IMR-90 (cell line): ENCODE measurements at regions not wholly inside any gene's neighbourhood (a gene's known extent, or its start where the extent isn't known, plus 50 kb on each side); places are given as distances from the start of the nearest gene placed in this dataset.

ENCODE experiments used
- ATAC-seq: fragments of 200-7000 bp; cut with Tn5 transposase; 2 replicates; pipeline ENCODE4 v1.9.1; 2020; ENCODE audit warnings: low read depth, mild to moderate bottlenecking, moderate library complexity
- BruUV-seq: library from RNA; stranded (reverse); fragments of 400-500 nt; replicated peaks from 2 replicates; lab custom pipeline; 2021; lab: Mats Ljungman, UMichigan
- CTCF ChIA-PET: fragments of 300-600 bp; formaldehyde crosslinking; extraction: SDS; loops from one replicate; lab custom pipeline; 2021; ENCODE audit warnings: antibody characterized with exemption; lab: Yijun Ruan, JAX
- POLR2A ChIA-PET: fragments of 300-600 bp; sonication (Branson Sonifier 250); formaldehyde crosslinking; loops from one replicate; lab custom pipeline; 2022; ENCODE audit warnings: antibody characterized with exemption; ENCODE audit not compliant: unreplicated experiment; lab: Charles Lee
- DNase-seq: peaks from one replicate; pipeline ENCODE4 v3.0.0; 2013
- H2AFZ ChIP-seq: replicated peaks from 2 replicates; pipeline ENCODE3; 2013; ENCODE audit warnings: low read length, mild to moderate bottlenecking; ENCODE audit not compliant: poor library complexity
- H2AK5ac ChIP-seq: 2 replicates; pipeline ENCODE4 v1.6.1; 2013; ENCODE audit warnings: low read depth, low read length, inconsistent platforms
- H2AK9ac ChIP-seq: replicated peaks from 2 replicates; pipeline ENCODE3; 2013; ENCODE audit warnings: mild to moderate bottlenecking, low read depth, low read length, moderate library complexity; ENCODE audit not compliant: poor library complexity
- H2BK120ac ChIP-seq: 2 replicates; pipeline ENCODE4 v1.6.1; 2013; ENCODE audit warnings: low read depth, low read length, inconsistent platforms
- H2BK15ac ChIP-seq: 3 replicates; pipeline ENCODE4 v1.6.1; 2013; ENCODE audit warnings: low read depth, low read length, inconsistent platforms
- H2BK20ac ChIP-seq: 2 replicates; pipeline ENCODE4 v1.6.1; 2013; ENCODE audit warnings: low read depth, mild to moderate bottlenecking, inconsistent platforms, low read length, moderate library complexity
- H2BK5ac ChIP-seq: 2 replicates; pipeline ENCODE4 v1.6.1; 2013; ENCODE audit warnings: mild to moderate bottlenecking, low read depth, low read length, inconsistent platforms; ENCODE audit not compliant: poor library complexity, severe bottlenecking
- H3K14ac ChIP-seq: replicated peaks from 2 replicates; pipeline ENCODE4 v1.6.1; 2013; ENCODE audit warnings: low read depth, low read length, inconsistent platforms
- H3K18ac ChIP-seq: 2 replicates; pipeline ENCODE4 v1.6.1; 2013; ENCODE audit warnings: low read depth, low read length, control low read depth
- H3K23ac ChIP-seq: 2 replicates; pipeline ENCODE4 v1.6.1; 2013; ENCODE audit warnings: low read depth, low read length, inconsistent platforms
- H3K27ac ChIP-seq: 2 replicates; pipeline ENCODE4 v1.5.1; 2013; ENCODE audit warnings: mild to moderate bottlenecking, control low read depth, low read length; ENCODE audit not compliant: insufficient read depth
- H3K27me3 ChIP-seq: 2 replicates; pipeline ENCODE4 v1.6.1; 2013; ENCODE audit warnings: low read length; ENCODE audit not compliant: control insufficient read depth, insufficient read depth
- H3K36me3 ChIP-seq: 2 replicates; pipeline ENCODE4 v1.6.1; 2013; ENCODE audit warnings: low read length, mixed read lengths; ENCODE audit not compliant: control insufficient read depth, insufficient read depth
- H3K4ac ChIP-seq: 2 replicates; pipeline ENCODE4 v1.6.1; 2013; ENCODE audit warnings: low read depth, low read length, inconsistent platforms
- H3K4me1 ChIP-seq: 2 replicates; pipeline ENCODE4 v1.6.1; 2013; ENCODE audit warnings: low read length, mixed read lengths; ENCODE audit not compliant: control insufficient read depth, insufficient read depth
- H3K4me2 ChIP-seq: 2 replicates; pipeline ENCODE4 v1.6.1; 2013; ENCODE audit warnings: low read depth, mild to moderate bottlenecking, control low read depth, low read length, moderate library complexity
- H3K4me3 ChIP-seq: 2 replicates; pipeline ENCODE4 v1.5.1; 2013; ENCODE audit warnings: low read depth, mild to moderate bottlenecking, control low read depth, low read length, moderate library complexity; ENCODE audit not compliant: insufficient read depth
- H3K56ac ChIP-seq: 2 replicates; pipeline ENCODE4 v1.6.1; 2013; ENCODE audit warnings: low read length, inconsistent platforms; ENCODE audit not compliant: insufficient read depth; ENCODE audit errors: extremely low read depth
- H3K79me1 ChIP-seq, 2 experiments: 2 replicates each; pipeline ENCODE4 v1.6.1; 2013; ENCODE audit warnings: low read length in 2 of 2, inconsistent platforms in 1 of 2, low read depth in 1 of 2
- H3K9ac ChIP-seq: 2 replicates; pipeline ENCODE4 v1.6.1; 2013; ENCODE audit warnings: low read depth, low read length, control low read depth
- H3K9me1 ChIP-seq: 2 replicates; pipeline ENCODE4 v1.6.1; 2013; ENCODE audit warnings: low read length, inconsistent platforms; ENCODE audit not compliant: insufficient read depth
- H3K9me3 ChIP-seq: 2 replicates; pipeline ENCODE4 v1.6.1; 2013; ENCODE audit warnings: low read length; ENCODE audit not compliant: control insufficient read depth, insufficient read depth
- H4K20me1 ChIP-seq: 2 replicates; pipeline ENCODE4 v1.6.1; 2013; ENCODE audit warnings: low read length, inconsistent platforms; ENCODE audit not compliant: insufficient read depth
- H4K5ac ChIP-seq: 2 replicates; pipeline ENCODE4 v1.6.1; 2013; ENCODE audit warnings: mild to moderate bottlenecking, low read depth, low read length, control low read depth
- H4K8ac ChIP-seq, 2 experiments: 2 replicates each; pipeline ENCODE4 v1.6.1; 2013; ENCODE audit warnings: low read depth in 2 of 2, low read length in 2 of 2, control low read depth in 1 of 2, inconsistent platforms in 1 of 2
- H4K91ac ChIP-seq: 2 replicates; pipeline ENCODE4 v1.6.1; 2013; ENCODE audit warnings: low read depth, low read length, inconsistent platforms; ENCODE audit not compliant: insufficient read depth
- CHD1 ChIP-seq: IDR thresholded peaks from 2 replicates; pipeline ENCODE4 v1.6.1; 2012; ENCODE audit warnings: low read depth, low read length, improper control_type of control experiment
- ELK1 ChIP-seq: fragments of 150-350 bp; IDR thresholded peaks from 2 replicates; pipeline ENCODE4 v1.6.1; 2016; ENCODE audit warnings: low read depth, mild to moderate bottlenecking, low read length, moderate library complexity, borderline replicate concordance
- MAZ ChIP-seq: IDR thresholded peaks from 2 replicates; pipeline ENCODE4 v1.6.1; 2012; ENCODE audit warnings: low read depth, mild to moderate bottlenecking, low read length, improper control_type of control experiment, moderate library complexity, borderline replicate concordance
- POLR2A ChIP-seq: IDR thresholded peaks from 2 replicates; pipeline ENCODE4 v1.6.1; 2012; ENCODE audit warnings: mild to moderate bottlenecking, low read depth, low read length
- RAD21 ChIP-seq: IDR thresholded peaks from 2 replicates; pipeline ENCODE4 v1.6.1; 2012; ENCODE audit warnings: low read length, improper control_type of control experiment
- SMC3 ChIP-seq: fragments of 150-350 bp; IDR thresholded peaks from 2 replicates; pipeline ENCODE4 v1.6.1; 2016; ENCODE audit warnings: low read depth, mild to moderate bottlenecking, antibody characterized with exemption, low read length, moderate library complexity
- WGBS, 2 experiments: methylation state at CpG; one replicate each; pipeline versions ENCODE4 v1.1.5 to v1.1.7; 2013; ENCODE audit warnings: missing lambda C conversion rate in 2 of 2; ENCODE audit not compliant: insufficient read length in 1 of 2; ENCODE audit errors: extremely low coverage in 2 of 2; 5-methylcytosine and 5-hydroxymethylcytosine counted together
- dilution Hi-C: fragments of 300-500 bp; cut with HindIII; formaldehyde crosslinking; loops from one replicate; pipeline ENCODE4 v1.14.3; 2018; ENCODE audit warnings: low sequenced_read_pairs; ENCODE audit not compliant: unreplicated experiment
- in situ Hi-C: fragments of 300-500 bp; cut with MboI; formaldehyde crosslinking; loops from 3 replicates; pipeline ENCODE4 v1.14.3; 2019; ENCODE audit warnings: low sequenced_read_pairs, inconsistent platforms, mixed read lengths
- intact Hi-C: fragments of 100-400 bp; cut with micrococcal nuclease; formaldehyde crosslinking; loops from 2 replicates; pipeline ENCODE4 v1.10.0; 2022

DNA sequence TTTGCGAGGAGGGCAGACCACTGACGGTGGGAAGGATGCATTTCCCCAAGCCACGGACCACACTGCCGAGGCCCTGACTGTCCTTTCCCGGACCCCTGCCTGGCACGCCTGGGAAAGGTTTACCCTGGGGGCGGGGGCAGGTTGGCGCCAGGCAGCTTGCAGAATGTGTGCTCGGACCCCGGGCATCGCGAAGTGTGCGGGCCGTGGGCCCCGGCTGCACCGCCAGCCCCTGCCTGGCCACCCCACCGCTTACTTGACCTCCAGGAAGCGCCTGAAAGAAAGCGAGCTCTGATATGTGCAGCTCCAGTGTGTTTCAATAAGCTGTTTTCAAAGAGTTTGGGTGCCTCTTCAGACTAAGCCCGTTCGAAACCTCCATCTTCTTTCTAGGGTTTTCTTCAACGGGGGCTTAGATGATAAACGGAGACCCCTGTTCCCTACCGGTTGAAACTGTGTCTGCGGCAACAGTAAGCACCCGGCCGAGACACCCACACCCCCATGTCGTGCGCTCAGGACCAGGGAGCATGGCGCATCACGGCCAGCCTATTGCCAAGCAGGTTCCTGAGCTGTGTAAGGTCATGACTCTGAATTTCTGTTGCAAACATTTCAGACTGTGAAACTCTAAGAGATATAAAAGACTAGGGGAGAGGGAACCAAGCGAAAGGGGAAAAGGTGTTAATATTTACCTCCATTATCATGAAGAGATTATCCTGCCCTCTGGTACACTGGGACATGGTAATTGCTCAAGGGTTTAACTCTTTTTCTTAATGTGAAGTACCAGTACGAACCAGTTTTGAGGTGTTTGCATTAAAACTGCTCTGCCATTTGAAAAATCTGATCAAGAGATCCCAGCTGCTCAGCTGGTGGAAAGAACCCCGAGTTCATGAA, 231.2 kb upstream of the FOXQ1 start:
- Histone ChIP-seq H2BK15ac (no peak overlapping the region), H3K23ac (no peak overlapping the region), H3K4ac (peak overlapping the region; percentile 22), H3K79me1 (no peaks in the 10 kb centered on the region), H3K4me1 (peaks cover 10% of the 10 kb centered on the region), H2AFZ (no peak overlapping the region), H3K27ac (no peak overlapping the region; the same call in 1 of the 2 replicates), H3K4me2 (no peak overlapping the region), H2BK20ac (peak overlapping the region; percentile 20; the same call in 1 of the 2 replicates), H3K4me3 (no peak overlapping the region), H4K8ac (no peak overlapping the region), H3K9me1 (no peaks in the 10 kb centered on the region), H3K56ac (no peak overlapping the region), H3K36me3 (no peaks in the 10 kb centered on the region), H3K9ac (no peak overlapping the region), H2AK9ac (no peak overlapping the region), H3K18ac (peak overlapping the region; percentile 12; the same call in 1 of the 2 replicates), H3K14ac (no peak overlapping the region), H3K9me3 (no peaks in the 10 kb centered on the region), H3K27me3 (peaks cover 3% of the 10 kb centered on the region; the same call in 1 of the 2 replicates), H2BK120ac (peak overlapping the region; percentile 64), H4K5ac (no peak overlapping the region), H4K91ac (no peak overlapping the region; the same call in 1 of the 2 replicates), H2BK5ac (no peak overlapping the region), H4K20me1 (no peaks in the 10 kb centered on the region), H2AK5ac (0 out of 2 replicates have a peak overlapping the region, but pooled peaks have one; percentile 23)
- CTCF ChIA-PET, result no interaction called here
- WGBS, 2 experiments, result 92% methylated on average over 12 of the region's 34 CpGs; no CpG with 5 or more reads in 1 of the 2 experiments
- POLR2A ChIA-PET, result no interaction called here
- dilution Hi-C loops (no loop called here), intact Hi-C loops (no loop called here), in situ Hi-C loops (no loop called here)
- DNase-seq, result no peak
- TF ChIP-seq CHD1, result no peak
- TF ChIP-seq ELK1, result no peak
- TF ChIP-seq POLR2A, result no peak
- no peak for TF ChIP-seq SMC3
- TF ChIP-seq MAZ, result no peak
- no peak for TF ChIP-seq RAD21
- BruUV-seq, result no TSS peak
- ATAC-seq, result no peak
